ENCODE measurements at regions not wholly inside any gene's neighbourhood (a gene's known extent, or its start where the extent isn't known, plus 50 kb on each side); places are given as distances from the start of the nearest gene placed in this dataset.

GRCh38 chr2:223176970-223177369 lies 125.0 kb downstream of the KCNE4 start:
- H3K4me2 ChIP-seq (ENCODE audit: low read length), result no peak overlapping the region
- H3K4me1 ChIP-seq (ENCODE audit: low read length), result no peaks in the 10 kb centered on the region
- H3K4me3 ChIP-seq (ENCODE audit: low read length), result no peak overlapping the region
- H3K27ac ChIP-seq (ENCODE audit: low read length), result no peak overlapping the region
- no peak overlapping the region for H2AFZ ChIP-seq (ENCODE audit: low read depth, low read length)
- no peaks in the 10 kb centered on the region for H4K20me1 ChIP-seq (ENCODE audit: insufficient read depth, low read length)
- H3K27me3 ChIP-seq (ENCODE audit: low read depth, low read length), result no peaks in the 10 kb centered on the region
- no peaks in the 10 kb centered on the region for H3K79me2 ChIP-seq (ENCODE audit: low read length)
- H3K9ac ChIP-seq (ENCODE audit: low read length), result no peak overlapping the region
- H3K36me3 ChIP-seq (replicated peaks; ENCODE audit: low read depth, low read length), result no peaks in the 10 kb centered on the region
- H3K9me3 ChIP-seq (ENCODE audit: insufficient read depth, low read length), result no peaks in the 10 kb centered on the region
- TF ChIP-seq EZH2phosphoT487 (IDR thresholded peaks at IDR 0.05; ENCODE audit: low read depth), result no peak
- TF ChIP-seq CTCF (IDR thresholded peaks at IDR 0.05; ENCODE audit: low read depth, low read length), result no peak

- no peaks in the 10 kb centered on the region for H3K79me2 ChIP-seq (ENCODE audit: low read length)
- TF ChIP-seq CTCF (IDR thresholded peaks at IDR 0.05; ENCODE audit: low read depth, low read length) (no peak), EZH2phosphoT487 (IDR thresholded peaks at IDR 0.05; ENCODE audit: low read depth) (no peak)
- H3K4me3 ChIP-seq (ENCODE audit: low read length), result no peak overlapping the region
- H3K27me3 ChIP-seq (ENCODE audit: low read depth, low read length), result no peaks in the 10 kb centered on the region
- H2AFZ ChIP-seq (ENCODE audit: low read depth, low read length), result no peak overlapping the region
- no peak overlapping the region for H3K27ac ChIP-seq (ENCODE audit: low read length)
- no peak overlapping the region for H3K4me2 ChIP-seq (ENCODE audit: low read length)
- H4K20me1 ChIP-seq (ENCODE audit: insufficient read depth, low read length), result no peaks in the 10 kb centered on the region
- no peak overlapping the region for H3K9ac ChIP-seq (ENCODE audit: low read length)
- no peaks in the 10 kb centered on the region for H3K4me1 ChIP-seq (ENCODE audit: low read length)
- no peaks in the 10 kb centered on the region for H3K36me3 ChIP-seq (replicated peaks; ENCODE audit: low read depth, low read length)
- no peaks in the 10 kb centered on the region for H3K9me3 ChIP-seq (ENCODE audit: insufficient read depth, low read length)
Measured at GRCh38 chr2:223180463-223180862, 128.5 kb downstream of the KCNE4 start.

GRCh38 chr2:223181561-223181960 lies 129.6 kb downstream of the KCNE4 start:
- H4K20me1 ChIP-seq (ENCODE audit: insufficient read depth, low read length), result no peaks in the 10 kb centered on the region
- H3K9me3 ChIP-seq (ENCODE audit: insufficient read depth, low read length), result no peaks in the 10 kb centered on the region
- no peaks in the 10 kb centered on the region for H3K36me3 ChIP-seq (replicated peaks; ENCODE audit: low read depth, low read length)
- no peak overlapping the region for H3K9ac ChIP-seq (ENCODE audit: low read length)
- TF ChIP-seq CTCF (IDR thresholded peaks at IDR 0.05; ENCODE audit: low read depth, low read length) (no peak), EZH2phosphoT487 (IDR thresholded peaks at IDR 0.05; ENCODE audit: low read depth) (no peak)
- no peak overlapping the region for H3K27ac ChIP-seq (ENCODE audit: low read length)
- no peaks in the 10 kb centered on the region for H3K4me1 ChIP-seq (ENCODE audit: low read length)
- H2AFZ ChIP-seq (ENCODE audit: low read depth, low read length), result no peak overlapping the region
- H3K79me2 ChIP-seq (ENCODE audit: low read length), result no peaks in the 10 kb centered on the region
- H3K4me3 ChIP-seq (ENCODE audit: low read length), result no peak overlapping the region
- H3K4me2 ChIP-seq (ENCODE audit: low read length), result no peak overlapping the region
- no peaks in the 10 kb centered on the region for H3K27me3 ChIP-seq (ENCODE audit: low read depth, low read length)

GRCh38 chr2:223182356-223182755 lies 130.4 kb downstream of the KCNE4 start:
- Histone ChIP-seq H3K79me2 (ENCODE audit: low read length) (no peaks in the 10 kb centered on the region), H3K36me3 (replicated peaks; ENCODE audit: low read depth, low read length) (no peaks in the 10 kb centered on the region), H3K27me3 (ENCODE audit: low read depth, low read length) (no peaks in the 10 kb centered on the region), H2AFZ (ENCODE audit: low read depth, low read length) (no peak overlapping the region), H3K27ac (ENCODE audit: low read length) (no peak overlapping the region), H3K9ac (ENCODE audit: low read length) (no peak overlapping the region), H3K4me2 (ENCODE audit: low read length) (no peak overlapping the region), H4K20me1 (ENCODE audit: insufficient read depth, low read length) (no peaks in the 10 kb centered on the region), H3K4me1 (ENCODE audit: low read length) (no peaks in the 10 kb centered on the region), H3K9me3 (ENCODE audit: insufficient read depth, low read length) (no peaks in the 10 kb centered on the region), H3K4me3 (ENCODE audit: low read length) (no peak overlapping the region)
- no peak for TF ChIP-seq CTCF (IDR thresholded peaks at IDR 0.05; ENCODE audit: low read depth, low read length)
- no peak for TF ChIP-seq EZH2phosphoT487 (IDR thresholded peaks at IDR 0.05; ENCODE audit: low read depth)

Data from OCI-LY3 (cell line).